ENCODE measurements at regions not wholly inside any gene's neighbourhood (a gene's known extent, or its start where the extent isn't known, plus 50 kb on each side); places are given as distances from the start of the nearest gene placed in this dataset.

GRCh38 chr3:30122359-30122758 is 484.0 kb upstream of the TGFBR2 start:
- no peak for DNase-seq

- DNase-seq = no peak
Observed at GRCh38 chr3:30123224-30123623, 483.2 kb upstream of the TGFBR2 start.

GRCh38 chr3:30123755-30124154 is 482.6 kb upstream of the TGFBR2 start:
- DNase-seq = no peak

- DNase-seq = no peak
Observed at GRCh38 chr3:30124435-30125370, 481.7 kb upstream of the TGFBR2 start.

- DNase-seq = no peak
Observed at GRCh38 chr3:30129765-30130164, 476.6 kb upstream of the TGFBR2 start.

- no peak for DNase-seq
Observed at GRCh38 chr3:30130391-30130790, 476.0 kb upstream of the TGFBR2 start.

GRCh38 chr3:30131191-30131590 is 475.2 kb upstream of the TGFBR2 start:
- no peak for DNase-seq

GRCh38 chr3:30135190-30135589 is 471.2 kb upstream of the TGFBR2 start:
- no peak for DNase-seq

GRCh38 chr3:30139283-30139682 is 467.1 kb upstream of the TGFBR2 start:
- no peak for DNase-seq

GRCh38 chr3:30140356-30141075 is 465.9 kb upstream of the TGFBR2 start:
- DNase-seq = no peak

GRCh38 chr3:30141178-30141581 is 465.2 kb upstream of the TGFBR2 start:
- no peak for DNase-seq

GRCh38 chr3:30141927-30142326 is 464.5 kb upstream of the TGFBR2 start:
- DNase-seq = no peak

- no peak for DNase-seq
Observed at GRCh38 chr3:30142946-30143345, 463.5 kb upstream of the TGFBR2 start.

GRCh38 chr3:30145281-30145680 is 461.1 kb upstream of the TGFBR2 start:
- DNase-seq = no peak

- DNase-seq = no peak
Observed at GRCh38 chr3:30146978-30147377, 459.4 kb upstream of the TGFBR2 start.

GRCh38 chr3:30154853-30155252 is 451.5 kb upstream of the TGFBR2 start:
- DNase-seq = no peak

GRCh38 chr3:30155755-30156154 is 450.6 kb upstream of the TGFBR2 start:
- no peak for DNase-seq

GRCh38 chr3:30156586-30157498 is 449.6 kb upstream of the TGFBR2 start:
- no peak for DNase-seq

GRCh38 chr3:30161375-30161774 is 445.0 kb upstream of the TGFBR2 start:
- DNase-seq = no peak

- DNase-seq = no peak
Observed at GRCh38 chr3:30162579-30162978, 443.8 kb upstream of the TGFBR2 start.

GRCh38 chr3:30166535-30166934 is 439.9 kb upstream of the TGFBR2 start:
- DNase-seq = no peak

GRCh38 chr3:30167541-30168011 is 438.8 kb upstream of the TGFBR2 start:
- no peak for DNase-seq

GRCh38 chr3:30169487-30169886 is 436.9 kb upstream of the TGFBR2 start:
- no peak for DNase-seq

All from activated effector memory CD4-positive, alpha-beta T cell treated with Interleukin-2 at 50 U/mL for 16 hours (primary cell).